ENCODE measurements at regions not wholly inside any gene's neighbourhood (a gene's known extent, or its start where the extent isn't known, plus 50 kb on each side); places are given as distances from the start of the nearest gene placed in this dataset.

DNA sequence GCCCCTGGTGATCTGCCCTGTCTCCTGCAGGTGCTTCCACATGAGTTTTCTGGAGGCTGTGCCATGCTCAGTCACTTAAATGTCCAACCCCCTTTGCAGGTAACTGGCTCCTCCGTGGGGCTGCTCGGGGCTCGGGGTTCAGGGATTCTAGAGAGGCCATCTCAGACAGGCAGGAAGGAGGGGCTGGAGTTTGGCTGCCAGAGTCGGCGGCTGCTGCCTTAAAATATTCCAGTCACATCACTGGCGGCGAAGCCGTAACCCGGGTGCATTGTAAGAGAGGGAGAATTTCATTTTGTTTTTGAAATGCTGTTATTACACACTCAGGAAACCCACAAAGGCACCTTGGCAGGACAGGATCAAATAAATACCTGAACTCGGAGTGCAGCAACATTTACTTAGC lies 212.9 kb upstream of the PMEPA1 start:
- TF ChIP-seq, protein P1, sequence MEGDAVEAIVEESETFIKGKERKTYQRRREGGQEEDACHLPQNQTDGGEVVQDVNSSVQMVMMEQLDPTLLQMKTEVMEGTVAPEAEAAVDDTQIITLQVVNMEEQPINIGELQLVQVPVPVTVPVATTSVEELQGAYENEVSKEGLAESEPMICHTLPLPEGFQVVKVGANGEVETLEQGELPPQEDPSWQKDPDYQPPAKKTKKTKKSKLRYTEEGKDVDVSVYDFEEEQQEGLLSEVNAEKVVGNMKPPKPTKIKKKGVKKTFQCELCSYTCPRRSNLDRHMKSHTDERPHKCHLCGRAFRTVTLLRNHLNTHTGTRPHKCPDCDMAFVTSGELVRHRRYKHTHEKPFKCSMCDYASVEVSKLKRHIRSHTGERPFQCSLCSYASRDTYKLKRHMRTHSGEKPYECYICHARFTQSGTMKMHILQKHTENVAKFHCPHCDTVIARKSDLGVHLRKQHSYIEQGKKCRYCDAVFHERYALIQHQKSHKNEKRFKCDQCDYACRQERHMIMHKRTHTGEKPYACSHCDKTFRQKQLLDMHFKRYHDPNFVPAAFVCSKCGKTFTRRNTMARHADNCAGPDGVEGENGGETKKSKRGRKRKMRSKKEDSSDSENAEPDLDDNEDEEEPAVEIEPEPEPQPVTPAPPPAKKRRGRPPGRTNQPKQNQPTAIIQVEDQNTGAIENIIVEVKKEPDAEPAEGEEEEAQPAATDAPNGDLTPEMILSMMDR (conservative IDR thresholded peaks at IDR 0.05; ENCODE audit: low read length) = no peak
- no peak for TF ChIP-seq EZH2phosphoT487 (IDR thresholded peaks at IDR 0.05; ENCODE audit: borderline replicate concordance, low read depth, low read length)

Data from OCI-LY7 (cell line).